Neural cell (in vitro differentiated cells): ENCODE measurements at regions not wholly inside any gene's neighbourhood (a gene's known extent, or its start where the extent isn't known, plus 50 kb on each side); places are given as distances from the start of the nearest gene placed in this dataset.

Source experiments
- H2AFZ ChIP-seq: fragments of 200-600, 300-800 bp; sonication (generic), shearing (Covaris generic); 2 replicates; pipeline ENCODE4 v1.6.0; 2014; ENCODE audit warnings: low read depth, mild to moderate bottlenecking, antibody characterized with exemption, low read length, moderate library complexity
- H3F3A ChIP-seq: fragments of 200-600 bp; shearing (Covaris generic); 2 replicates; pipeline ENCODE4 v1.6.1; 2016; ENCODE audit warnings: mild to moderate bottlenecking, moderate library complexity, mixed read lengths, antibody characterized with exemption, low read length; ENCODE audit not compliant: insufficient read depth, poor library complexity, severe bottlenecking
- H3K27ac ChIP-seq: fragments of 200-600, 300-800 bp; sonication (generic), shearing (Covaris generic); 2 replicates; pipeline ENCODE4 v1.5.1; 2014; ENCODE audit warnings: mild to moderate bottlenecking, low read length, moderate library complexity
- H3K27me3 ChIP-seq: fragments of 300-800, 200-600 bp; sonication (generic), shearing (Covaris generic); 2 replicates; pipeline ENCODE4 v1.6.0; 2014; ENCODE audit warnings: mild to moderate bottlenecking, low read depth, low read length, moderate library complexity; ENCODE audit not compliant: insufficient read depth
- H3K36me3 ChIP-seq: fragments of 300-800, 200-600 bp; sonication (generic), shearing (Covaris generic); 2 replicates; pipeline ENCODE4 v1.5.1; 2014; ENCODE audit warnings: mild to moderate bottlenecking, antibody characterized with exemption, low read length, moderate library complexity; ENCODE audit not compliant: insufficient read depth
- H3K4me2 ChIP-seq: fragments of 300-800, 200-600 bp; sonication (generic), shearing (Covaris generic); 2 replicates; pipeline ENCODE4 v1.6.0; 2014; ENCODE audit warnings: mild to moderate bottlenecking, low read length
- H3K4me3 ChIP-seq: fragments of 300-800, 200-600 bp; sonication (generic), shearing (Covaris generic); 2 replicates; pipeline ENCODE4 v1.5.1; 2014; ENCODE audit warnings: mild to moderate bottlenecking, low read length, moderate library complexity
- H3K79me2 ChIP-seq: fragments of 200-600 bp; shearing (Covaris generic); replicated peaks from 2 replicates; pipeline ENCODE4 v1.6.0; 2014; ENCODE audit warnings: mild to moderate bottlenecking, low read length, moderate library complexity; ENCODE audit not compliant: insufficient read depth
- H3K9ac ChIP-seq: fragments of 300-800, 200-600 bp; sonication (generic), shearing (Covaris generic); 2 replicates; pipeline ENCODE4 v1.6.1; 2016; ENCODE audit warnings: mild to moderate bottlenecking, low read length, mixed read lengths
- H3K9me2 ChIP-seq: fragments of 200-600 bp; shearing (Covaris generic); 2 replicates; pipeline ENCODE4 v1.6.1; 2016; ENCODE audit warnings: mild to moderate bottlenecking, low read length, mixed read lengths; ENCODE audit not compliant: insufficient read depth
- H3K9me3 ChIP-seq: fragments of 200-600, 300-800 bp; sonication (generic), shearing (Covaris generic); 2 replicates; pipeline ENCODE4 v1.6.1; 2016; ENCODE audit warnings: mild to moderate bottlenecking, mixed run types, low read length, moderate library complexity, mixed read lengths
- H4K20me1 ChIP-seq: fragments of 200-600 bp; shearing (Covaris generic); 2 replicates; pipeline ENCODE4 v1.6.1; 2016; ENCODE audit warnings: mild to moderate bottlenecking, mixed run types; ENCODE audit not compliant: insufficient read depth
- EP300 ChIP-seq: fragments of 450-650 bp; conservative IDR thresholded peaks from 2 replicates; pipeline ENCODE4 v1.6.1; 2014; ENCODE audit warnings: antibody characterized with exemption, mild to moderate bottlenecking, moderate library complexity; ENCODE audit not compliant: poor library complexity, severe bottlenecking
- EZH2 ChIP-seq: fragments of 200-600, 300-800 bp; shearing (Covaris generic), sonication (generic); IDR thresholded peaks from 2 replicates; pipeline ENCODE4 v1.6.1; 2014; ENCODE audit warnings: antibody characterized with exemption, low read length, borderline replicate concordance, mild to moderate bottlenecking; ENCODE audit not compliant: insufficient read depth, poor library complexity, severe bottlenecking
- MXI1 ChIP-seq: fragments of 450-650 bp; conservative IDR thresholded peaks from 2 replicates; pipeline ENCODE4 v1.6.1; 2014; ENCODE audit warnings: antibody characterized with exemption, mild to moderate bottlenecking; ENCODE audit not compliant: poor library complexity, severe bottlenecking
- POLR2AphosphoS5 ChIP-seq: IDR thresholded peaks from 2 replicates; pipeline ENCODE4 v1.6.1; 2012
- RAD21 ChIP-seq: fragments of 450-650 bp; conservative IDR thresholded peaks from 2 replicates; pipeline ENCODE4 v1.6.1; 2014; ENCODE audit warnings: antibody characterized with exemption, mild to moderate bottlenecking, moderate library complexity
- REST ChIP-seq: IDR thresholded peaks from 2 replicates; pipeline ENCODE4 v1.6.1; 2012; ENCODE audit warnings: borderline replicate concordance
- SMC3 ChIP-seq: fragments of 450-650 bp; conservative IDR thresholded peaks from 2 replicates; pipeline ENCODE4 v1.6.1; 2014; ENCODE audit warnings: antibody characterized with exemption, mild to moderate bottlenecking, moderate library complexity; ENCODE audit not compliant: poor library complexity
- TAF1 ChIP-seq: IDR thresholded peaks from 2 replicates; pipeline ENCODE4 v1.6.1; 2012; ENCODE audit warnings: low read depth
- TF ChIP-seq, protein P1 (sequence below): fragments of 450-650 bp; IDR thresholded peaks from 2 replicates; pipeline ENCODE4 v1.5.1; 2014; ENCODE audit warnings: antibody characterized with exemption, mild to moderate bottlenecking, moderate library complexity; ENCODE audit not compliant: poor library complexity, severe bottlenecking

GRCh38 chr21:41671212-41671762, 95.6 kb downstream of the RIPK4 start:
- Histone ChIP-seq H3K79me2 (no peaks in the 10 kb centered on the region), H3F3A (no peaks in the 10 kb centered on the region), H3K4me2 (no peak overlapping the region), H3K9ac (no peak overlapping the region), H3K9me2 (no peaks in the 10 kb centered on the region), H2AFZ (no peak overlapping the region), H3K27ac (no peak overlapping the region), H4K20me1 (no peaks in the 10 kb centered on the region), H3K27me3 (no peaks in the 10 kb centered on the region), H3K9me3 (no peaks in the 10 kb centered on the region), H3K36me3 (no peaks in the 10 kb centered on the region), H3K4me3 (no peak overlapping the region)
- no peak for TF ChIP-seq MXI1
- no peak for TF ChIP-seq RAD21
- no peak for TF ChIP-seq POLR2AphosphoS5
- no peak for TF ChIP-seq TAF1
- TF ChIP-seq REST: no peak
- TF ChIP-seq EP300: no peak
- TF ChIP-seq SMC3: no peak

DNA sequence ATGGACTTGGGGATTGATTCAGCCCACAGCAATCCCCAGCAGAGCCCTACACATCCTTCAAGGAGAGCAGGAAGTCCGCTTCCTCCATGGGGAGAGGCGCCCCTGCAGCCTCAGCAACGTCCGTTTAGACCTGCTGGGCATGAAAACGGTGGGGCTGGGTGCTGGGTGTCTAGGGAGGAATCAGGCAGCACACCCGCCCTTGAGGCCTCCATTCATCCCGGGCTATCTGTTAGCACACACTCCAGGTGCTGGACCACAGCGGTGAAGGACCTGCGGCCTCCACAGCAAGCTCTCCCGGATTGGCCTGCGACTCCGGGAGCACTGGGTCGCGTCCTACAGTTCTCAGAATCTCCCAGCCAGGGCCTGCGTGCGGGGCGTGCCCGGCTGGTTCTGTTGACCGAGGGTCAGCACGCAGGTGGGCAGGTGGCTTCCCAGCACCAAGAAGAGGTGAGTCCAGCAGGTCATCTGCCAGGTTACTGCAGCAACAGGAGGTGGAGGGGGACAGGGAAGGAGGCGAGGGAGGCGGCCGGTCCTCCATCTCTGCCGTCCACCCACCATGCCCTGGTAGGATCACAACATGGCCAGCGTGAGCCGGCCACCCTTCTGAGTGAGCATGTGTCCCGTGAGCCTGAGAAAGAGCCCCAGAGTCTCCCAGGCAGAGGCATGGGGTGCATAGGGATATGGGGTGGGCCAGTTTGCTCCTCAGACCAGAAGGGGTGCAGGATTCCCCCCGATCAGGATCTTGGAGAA, 96.6 kb downstream of the RIPK4 start:
- Histone ChIP-seq H3K27ac (no peak overlapping the region), H3K79me2 (no peaks in the 10 kb centered on the region), H2AFZ (no peak overlapping the region)

More for the DNA sequence above, 96.6 kb downstream of the RIPK4 start:
- no peaks in the 10 kb centered on the region for H3K9me3 ChIP-seq
- H3K9ac ChIP-seq: no peak overlapping the region
- TF ChIP-seq REST: no peak
- TF ChIP-seq MXI1: no peak
- TF ChIP-seq SMC3: no peak
- no peak for TF ChIP-seq EP300
- TF ChIP-seq TAF1: no peak
- TF ChIP-seq POLR2AphosphoS5: no peak
- TF ChIP-seq, protein P1, sequence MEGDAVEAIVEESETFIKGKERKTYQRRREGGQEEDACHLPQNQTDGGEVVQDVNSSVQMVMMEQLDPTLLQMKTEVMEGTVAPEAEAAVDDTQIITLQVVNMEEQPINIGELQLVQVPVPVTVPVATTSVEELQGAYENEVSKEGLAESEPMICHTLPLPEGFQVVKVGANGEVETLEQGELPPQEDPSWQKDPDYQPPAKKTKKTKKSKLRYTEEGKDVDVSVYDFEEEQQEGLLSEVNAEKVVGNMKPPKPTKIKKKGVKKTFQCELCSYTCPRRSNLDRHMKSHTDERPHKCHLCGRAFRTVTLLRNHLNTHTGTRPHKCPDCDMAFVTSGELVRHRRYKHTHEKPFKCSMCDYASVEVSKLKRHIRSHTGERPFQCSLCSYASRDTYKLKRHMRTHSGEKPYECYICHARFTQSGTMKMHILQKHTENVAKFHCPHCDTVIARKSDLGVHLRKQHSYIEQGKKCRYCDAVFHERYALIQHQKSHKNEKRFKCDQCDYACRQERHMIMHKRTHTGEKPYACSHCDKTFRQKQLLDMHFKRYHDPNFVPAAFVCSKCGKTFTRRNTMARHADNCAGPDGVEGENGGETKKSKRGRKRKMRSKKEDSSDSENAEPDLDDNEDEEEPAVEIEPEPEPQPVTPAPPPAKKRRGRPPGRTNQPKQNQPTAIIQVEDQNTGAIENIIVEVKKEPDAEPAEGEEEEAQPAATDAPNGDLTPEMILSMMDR: no peak
- no peak for TF ChIP-seq EZH2
- TF ChIP-seq RAD21: no peak
- no peaks in the 10 kb centered on the region for H3K36me3 ChIP-seq
- no peaks in the 10 kb centered on the region for H4K20me1 ChIP-seq
- no peak overlapping the region for H3K4me2 ChIP-seq
- no peaks in the 10 kb centered on the region for H3K27me3 ChIP-seq
- H3K4me3 ChIP-seq: no peak overlapping the region
- no peaks in the 10 kb centered on the region for H3K9me2 ChIP-seq
- H3F3A ChIP-seq: no peaks in the 10 kb centered on the region
